ENCODE measurements at regions not wholly inside any gene's neighbourhood (a gene's known extent, or its start where the extent isn't known, plus 50 kb on each side); places are given as distances from the start of the nearest gene placed in this dataset.

- no peak overlapping the region for H3K4me3 ChIP-seq
- no peaks in the 10 kb centered on the region for H3K4me1 ChIP-seq
- intact Hi-C loops (cut with DNase I) = no loop called here
- no peaks in the 10 kb centered on the region for H3K36me3 ChIP-seq
- DNase-seq = no peak
- TF ChIP-seq, protein P1, sequence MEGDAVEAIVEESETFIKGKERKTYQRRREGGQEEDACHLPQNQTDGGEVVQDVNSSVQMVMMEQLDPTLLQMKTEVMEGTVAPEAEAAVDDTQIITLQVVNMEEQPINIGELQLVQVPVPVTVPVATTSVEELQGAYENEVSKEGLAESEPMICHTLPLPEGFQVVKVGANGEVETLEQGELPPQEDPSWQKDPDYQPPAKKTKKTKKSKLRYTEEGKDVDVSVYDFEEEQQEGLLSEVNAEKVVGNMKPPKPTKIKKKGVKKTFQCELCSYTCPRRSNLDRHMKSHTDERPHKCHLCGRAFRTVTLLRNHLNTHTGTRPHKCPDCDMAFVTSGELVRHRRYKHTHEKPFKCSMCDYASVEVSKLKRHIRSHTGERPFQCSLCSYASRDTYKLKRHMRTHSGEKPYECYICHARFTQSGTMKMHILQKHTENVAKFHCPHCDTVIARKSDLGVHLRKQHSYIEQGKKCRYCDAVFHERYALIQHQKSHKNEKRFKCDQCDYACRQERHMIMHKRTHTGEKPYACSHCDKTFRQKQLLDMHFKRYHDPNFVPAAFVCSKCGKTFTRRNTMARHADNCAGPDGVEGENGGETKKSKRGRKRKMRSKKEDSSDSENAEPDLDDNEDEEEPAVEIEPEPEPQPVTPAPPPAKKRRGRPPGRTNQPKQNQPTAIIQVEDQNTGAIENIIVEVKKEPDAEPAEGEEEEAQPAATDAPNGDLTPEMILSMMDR (IDR thresholded peaks at IDR 0.05) = no peak
- H3K9me3 ChIP-seq = no peaks in the 10 kb centered on the region
- no peaks in the 10 kb centered on the region for H3K27me3 ChIP-seq
- H3K27ac ChIP-seq = no peak overlapping the region
- no peak for ATAC-seq
These were observed 175.8 kb upstream of the TCF4 start for GRCh38 chr18:55763805-55764204.

DNA sequence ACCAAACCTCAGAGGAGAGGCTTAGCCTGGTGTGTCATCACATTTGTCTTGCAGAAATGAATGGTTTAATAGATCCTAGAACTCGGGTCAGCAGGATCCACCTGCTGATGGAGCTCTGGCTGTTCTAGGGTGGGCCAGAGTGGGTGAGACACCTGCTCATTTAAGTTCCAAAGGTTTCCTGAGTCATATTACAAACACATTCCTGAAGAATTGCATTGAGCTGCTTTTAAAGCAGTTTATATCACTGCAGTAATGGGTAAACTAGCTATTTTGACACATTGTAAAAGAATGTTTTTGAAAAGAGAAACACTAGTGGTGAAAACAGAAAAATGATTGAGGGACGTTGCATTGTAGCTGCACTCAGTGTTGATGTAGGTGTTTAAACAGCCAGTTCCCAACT lies 175.3 kb upstream of the TCF4 start:
- no peaks in the 10 kb centered on the region for H3K36me3 ChIP-seq
- no peak overlapping the region for H3K27ac ChIP-seq
- H3K4me1 ChIP-seq = no peaks in the 10 kb centered on the region
- ATAC-seq (no peak), DNase-seq (no peak)
- no peak overlapping the region for H3K4me3 ChIP-seq
- H3K27me3 ChIP-seq = no peaks in the 10 kb centered on the region
- H3K9me3 ChIP-seq = no peaks in the 10 kb centered on the region
- TF ChIP-seq, protein P1 (IDR thresholded peaks at IDR 0.05) = no peak
- intact Hi-C loops (cut with DNase I) = no loop called here

GRCh38 chr18:55762424-55762823 lies 174.4 kb upstream of the TCF4 start:
- TF ChIP-seq, protein P1 (IDR thresholded peaks at IDR 0.05) = no peak
- intact Hi-C loops (cut with DNase I) = no loop called here

DNA sequence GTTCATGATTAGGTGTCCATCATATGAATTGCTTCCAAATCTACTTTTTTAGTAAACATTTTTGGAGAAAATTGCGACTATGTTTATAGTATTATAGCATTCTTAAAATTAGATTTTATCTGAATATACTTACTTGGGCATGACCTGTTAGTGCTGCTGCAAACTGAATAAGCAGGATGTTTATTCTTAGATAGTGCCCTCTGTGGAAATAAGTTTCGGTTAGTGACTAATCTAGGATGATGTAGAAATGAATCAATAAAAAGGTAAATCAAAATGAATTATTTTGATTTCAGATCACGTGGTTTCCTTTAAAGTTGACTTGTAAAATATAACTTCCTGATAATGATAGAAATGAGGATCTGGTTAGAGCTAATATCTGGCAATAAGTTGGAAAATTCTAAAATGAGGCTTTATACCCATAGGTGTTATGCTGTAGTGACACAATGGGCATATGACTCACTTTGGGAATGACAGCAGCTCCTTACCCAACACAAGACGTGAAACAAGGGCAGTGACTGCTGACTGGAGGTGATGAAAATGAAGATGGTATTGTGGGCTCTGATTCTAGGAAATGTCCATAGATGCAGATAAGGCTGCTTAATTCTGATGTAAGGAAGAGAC lies 165.8 kb upstream of the TCF4 start:
- ATAC-seq = no peak
- Histone ChIP-seq H3K36me3 (no peaks in the 10 kb centered on the region), H3K27ac (no peak overlapping the region), H3K27me3 (no peaks in the 10 kb centered on the region), H3K4me1 (no peaks in the 10 kb centered on the region), H3K9me3 (no peaks in the 10 kb centered on the region), H3K4me3 (no peak overlapping the region)
- no peak for DNase-seq
- TF ChIP-seq, protein P1 (IDR thresholded peaks at IDR 0.05) = no peak
- intact Hi-C loops (cut with DNase I) = no loop called here

More at GRCh38 chr18:55762424-55762823, 174.4 kb upstream of the TCF4 start:
- H3K4me1 ChIP-seq = no peaks in the 10 kb centered on the region
- H3K27ac ChIP-seq = no peak overlapping the region
- ATAC-seq = no peak
- no peaks in the 10 kb centered on the region for H3K36me3 ChIP-seq
- H3K27me3 ChIP-seq = no peaks in the 10 kb centered on the region
- no peak overlapping the region for H3K4me3 ChIP-seq
- no peaks in the 10 kb centered on the region for H3K9me3 ChIP-seq
- DNase-seq = no peak

- intact Hi-C loops (cut with DNase I) = no loop called here
- H3K4me1 ChIP-seq = no peaks in the 10 kb centered on the region
- TF ChIP-seq, protein P1 (IDR thresholded peaks at IDR 0.05) = no peak
These were observed 163.5 kb upstream of the TCF4 start for GRCh38 chr18:55751476-55751875.

More at GRCh38 chr18:55751476-55751875, 163.5 kb upstream of the TCF4 start:
- DNase-seq = no peak
- Histone ChIP-seq H3K9me3 (no peaks in the 10 kb centered on the region), H3K27ac (no peak overlapping the region), H3K27me3 (no peaks in the 10 kb centered on the region), H3K36me3 (no peaks in the 10 kb centered on the region), H3K4me3 (no peak overlapping the region)
- ATAC-seq = no peak
